ENCODE measurements at regions not wholly inside any gene's neighbourhood (a gene's known extent, or its start where the extent isn't known, plus 50 kb on each side); places are given as distances from the start of the nearest gene placed in this dataset.
A peak's percentile ranks its signal among the peaks of the same experiment; 100 is the strongest.

GRCh38 chr2:8365331-8365910, 316.4 kb upstream of the ID2 start:
- H3K4me3 ChIP-seq (ENCODE audit: low read length, poor library complexity, severe bottlenecking): no peak overlapping the region
- peaks cover 41% of the 10 kb centered on the region for H3K4me1 ChIP-seq (ENCODE audit: insufficient read depth, low read length, poor library complexity, severe bottlenecking)
- H3K9me2 ChIP-seq (replicated peaks; ENCODE audit: low read depth, low read length): no peaks in the 10 kb centered on the region
- H3K27me3 ChIP-seq (ENCODE audit: insufficient read depth, low read length, poor library complexity, severe bottlenecking): no peaks in the 10 kb centered on the region
- no peaks in the 10 kb centered on the region for H3K36me3 ChIP-seq (ENCODE audit: insufficient read depth, low read length)
- no peak overlapping the region for H3K9ac ChIP-seq (ENCODE audit: low read depth, low read length, poor library complexity, severe bottlenecking)
- TF ChIP-seq EZH2phosphoT487 (IDR thresholded peaks at IDR 0.05; ENCODE audit: borderline replicate concordance): no peak
- TF ChIP-seq CTCF (conservative IDR thresholded peaks at IDR 0.05; ENCODE audit: low read length): no peak
- H2AFZ ChIP-seq (ENCODE audit: low read length): no peak overlapping the region
- no peaks in the 10 kb centered on the region for H3F3A ChIP-seq (ENCODE audit: low read depth)
- H3K4me2 ChIP-seq (ENCODE audit: low read depth, low read length, poor library complexity, severe bottlenecking): no peak overlapping the region
- H3K9me3 ChIP-seq (ENCODE audit: insufficient read depth, low read depth, low read length): no peaks in the 10 kb centered on the region
- H3K79me2 ChIP-seq (ENCODE audit: insufficient read depth, low read length): no peaks in the 10 kb centered on the region
- no peaks in the 10 kb centered on the region for H4K20me1 ChIP-seq (ENCODE audit: insufficient read depth, low read length, poor library complexity, severe bottlenecking)

GRCh38 chr2:8367833-8368232, 314.0 kb upstream of the ID2 start:
- no peak overlapping the region for H3K4me3 ChIP-seq (ENCODE audit: low read length, poor library complexity, severe bottlenecking)
- H3F3A ChIP-seq (ENCODE audit: low read depth): no peaks in the 10 kb centered on the region
- H3K9ac ChIP-seq (ENCODE audit: low read depth, low read length, poor library complexity, severe bottlenecking): peak overlapping the region; percentile 5
- H3K36me3 ChIP-seq (ENCODE audit: insufficient read depth, low read length): no peaks in the 10 kb centered on the region
- no peak overlapping the region for H3K4me2 ChIP-seq (ENCODE audit: low read depth, low read length, poor library complexity, severe bottlenecking)
- no peaks in the 10 kb centered on the region for H3K9me2 ChIP-seq (replicated peaks; ENCODE audit: low read depth, low read length)
- H3K4me1 ChIP-seq (ENCODE audit: insufficient read depth, low read length, poor library complexity, severe bottlenecking): peaks cover 41% of the 10 kb centered on the region
- H4K20me1 ChIP-seq (ENCODE audit: insufficient read depth, low read length, poor library complexity, severe bottlenecking): no peaks in the 10 kb centered on the region
- no peak for TF ChIP-seq EZH2phosphoT487 (IDR thresholded peaks at IDR 0.05; ENCODE audit: borderline replicate concordance)
- no peak for TF ChIP-seq CTCF (conservative IDR thresholded peaks at IDR 0.05; ENCODE audit: low read length)
- no peak overlapping the region for H2AFZ ChIP-seq (ENCODE audit: low read length)
- H3K79me2 ChIP-seq (ENCODE audit: insufficient read depth, low read length): no peaks in the 10 kb centered on the region
- H3K27me3 ChIP-seq (ENCODE audit: insufficient read depth, low read length, poor library complexity, severe bottlenecking): no peaks in the 10 kb centered on the region
- H3K9me3 ChIP-seq (ENCODE audit: insufficient read depth, low read depth, low read length): no peaks in the 10 kb centered on the region

GRCh38 chr2:8368463-8368862, 313.4 kb upstream of the ID2 start:
- no peaks in the 10 kb centered on the region for H3K9me2 ChIP-seq (replicated peaks; ENCODE audit: low read depth, low read length)
- TF ChIP-seq CTCF (conservative IDR thresholded peaks at IDR 0.05; ENCODE audit: low read length) (no peak), EZH2phosphoT487 (IDR thresholded peaks at IDR 0.05; ENCODE audit: borderline replicate concordance) (no peak)
- H2AFZ ChIP-seq (ENCODE audit: low read length): no peak overlapping the region
- H3F3A ChIP-seq (ENCODE audit: low read depth): no peaks in the 10 kb centered on the region
- peak overlapping the region; percentile 5 for H3K9ac ChIP-seq (ENCODE audit: low read depth, low read length, poor library complexity, severe bottlenecking)
- peaks cover 35% of the 10 kb centered on the region for H3K4me1 ChIP-seq (ENCODE audit: insufficient read depth, low read length, poor library complexity, severe bottlenecking)
- H3K9me3 ChIP-seq (ENCODE audit: insufficient read depth, low read depth, low read length): no peaks in the 10 kb centered on the region
- H3K4me3 ChIP-seq (ENCODE audit: low read length, poor library complexity, severe bottlenecking): no peak overlapping the region
- no peaks in the 10 kb centered on the region for H3K36me3 ChIP-seq (ENCODE audit: insufficient read depth, low read length)
- H3K4me2 ChIP-seq (ENCODE audit: low read depth, low read length, poor library complexity, severe bottlenecking): no peak overlapping the region
- no peaks in the 10 kb centered on the region for H4K20me1 ChIP-seq (ENCODE audit: insufficient read depth, low read length, poor library complexity, severe bottlenecking)
- H3K79me2 ChIP-seq (ENCODE audit: insufficient read depth, low read length): no peaks in the 10 kb centered on the region
- H3K27me3 ChIP-seq (ENCODE audit: insufficient read depth, low read length, poor library complexity, severe bottlenecking): no peaks in the 10 kb centered on the region

Measured in Loucy (cell line).